GM12891 (cell line): ENCODE measurements at regions not wholly inside any gene's neighbourhood (a gene's known extent, or its start where the extent isn't known, plus 50 kb on each side); places are given as distances from the start of the nearest gene placed in this dataset.

Experiments used
- DNase-seq: peaks from one replicate; pipeline ENCODE4 v3.0.0; 2011; ENCODE audit warnings: low spot score; ENCODE audit not compliant: insufficient read length
- FAIRE-seq: peaks from 2 replicates; lab custom pipeline; 2011; peaks lifted over from hg19 to GRCh38; lab: Jason Lieb, UNC
- PAX5 ChIP-seq: IDR thresholded peaks from 2 replicates; pipeline ENCODE4 v1.6.1; 2011; ENCODE audit warnings: low read length, moderate library complexity, mild to moderate bottlenecking; ENCODE audit not compliant: insufficient read depth, severe bottlenecking
- POLR2A ChIP-seq: IDR thresholded peaks from 2 replicates; pipeline ENCODE4 v1.6.1; 2011; ENCODE audit warnings: low read depth, low read length, control low read depth
- POLR2AphosphoS5 ChIP-seq: IDR thresholded peaks from 2 replicates; pipeline ENCODE4 v1.6.1; 2011; ENCODE audit warnings: low read depth, low read length, control low read depth
- POU2F2 ChIP-seq: IDR thresholded peaks from 2 replicates; pipeline ENCODE4 v1.6.1; 2011; ENCODE audit warnings: low read depth, mild to moderate bottlenecking, control low read depth, low read length, moderate library complexity
- SPI1 ChIP-seq: IDR thresholded peaks from 2 replicates; pipeline ENCODE4 v1.6.1; 2011; ENCODE audit warnings: low read depth, low read length, control low read depth
- TAF1 ChIP-seq: IDR thresholded peaks from 2 replicates; pipeline ENCODE4 v1.6.1; 2011; ENCODE audit warnings: low read depth, low read length, control low read depth

DNA sequence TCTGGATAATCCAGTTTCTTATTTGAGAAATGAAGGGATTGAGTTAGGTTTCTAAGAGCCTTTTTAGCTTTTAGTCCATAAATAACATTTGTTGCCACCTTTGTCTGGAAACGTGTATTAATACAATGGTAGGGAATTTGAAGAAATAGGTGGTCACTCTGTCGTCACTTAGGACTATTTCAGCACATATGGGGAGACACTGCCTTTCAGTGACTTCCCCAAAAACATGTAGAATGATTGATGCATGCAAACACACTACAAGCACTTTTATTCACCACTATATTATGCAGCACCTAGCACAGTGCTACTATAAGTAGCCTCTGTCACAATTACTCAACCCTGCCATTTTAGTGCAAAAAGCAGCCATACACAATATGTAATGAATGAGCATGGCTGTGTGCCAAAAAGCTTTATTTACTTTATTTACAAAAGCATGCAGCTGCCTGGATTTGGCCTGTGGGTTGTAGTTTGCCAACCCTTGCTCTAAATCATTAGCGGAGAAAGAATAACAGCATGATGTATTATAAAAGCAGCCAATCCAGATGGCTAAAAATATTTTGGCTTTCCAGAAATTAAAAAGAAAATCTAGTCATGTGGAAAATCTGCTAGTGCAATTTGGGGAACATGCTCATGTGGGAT, 154.2 kb upstream of the HMHB1 start:
- FAIRE-seq: no peak
- TF ChIP-seq TAF1 (no peak), PAX5 (no peak), POLR2A (no peak), POU2F2 (no peak), POLR2AphosphoS5 (no peak), SPI1 (no peak)
- DNase-seq: no peak

DNA sequence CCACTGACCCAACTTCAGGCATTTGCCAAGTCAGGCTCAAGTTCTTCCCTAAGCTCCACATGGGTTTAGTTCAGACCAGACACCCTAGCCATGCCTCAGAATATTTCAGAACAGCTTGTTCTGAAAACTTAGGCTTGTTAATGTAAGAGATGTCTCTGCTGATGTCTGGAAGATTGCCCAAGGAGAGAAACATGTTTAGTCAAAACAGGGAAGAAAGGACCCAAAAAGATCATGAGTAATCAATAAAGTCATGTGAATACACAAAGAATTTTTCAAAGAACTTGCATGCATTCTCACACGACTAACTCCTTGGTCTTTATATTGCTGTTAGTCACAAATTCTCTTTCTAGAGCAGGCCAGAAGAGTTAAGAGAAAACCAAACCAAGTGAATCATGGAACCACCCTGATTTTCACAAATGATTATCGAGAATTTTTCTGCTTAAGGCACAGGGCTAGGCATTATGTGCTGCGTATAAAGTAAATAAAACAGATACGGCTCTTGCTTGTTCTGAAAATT, 158.1 kb upstream of the HMHB1 start:
- DNase-seq (no peak), FAIRE-seq (no peak)
- no peak for TF ChIP-seq TAF1
- no peak for TF ChIP-seq POLR2AphosphoS5
- TF ChIP-seq PAX5: no peak
- no peak for TF ChIP-seq POLR2A
- TF ChIP-seq SPI1: no peak
- no peak for TF ChIP-seq POU2F2

GRCh38 chr5:143653256-143653655, 158.7 kb upstream of the HMHB1 start:
- no peak for DNase-seq
- peak; percentile 76 for FAIRE-seq
- no peak for TF ChIP-seq PAX5
- no peak for TF ChIP-seq POU2F2
- TF ChIP-seq TAF1: no peak
- TF ChIP-seq POLR2A: no peak
- TF ChIP-seq POLR2AphosphoS5: no peak
- no peak for TF ChIP-seq SPI1

- no peak for TF ChIP-seq PAX5
- no peak for TF ChIP-seq TAF1
- TF ChIP-seq POU2F2: no peak
- TF ChIP-seq SPI1: no peak
- no peak for TF ChIP-seq POLR2AphosphoS5
- FAIRE-seq: no peak
- no peak for DNase-seq
Observed at GRCh38 chr5:143652108-143652700, 159.8 kb upstream of the HMHB1 start.

- FAIRE-seq (no peak), DNase-seq (no peak)
- TF ChIP-seq PAX5: no peak
- no peak for TF ChIP-seq POU2F2
- no peak for TF ChIP-seq POLR2AphosphoS5
- TF ChIP-seq SPI1: no peak
- no peak for TF ChIP-seq TAF1
- TF ChIP-seq POLR2A: no peak
Observed at GRCh38 chr5:143649937-143650621, 161.9 kb upstream of the HMHB1 start.

GRCh38 chr5:143648696-143649095, 163.3 kb upstream of the HMHB1 start:
- no peak for DNase-seq
- FAIRE-seq: no peak
- TF ChIP-seq POLR2AphosphoS5 (no peak), POLR2A (no peak), POU2F2 (no peak)

DNA sequence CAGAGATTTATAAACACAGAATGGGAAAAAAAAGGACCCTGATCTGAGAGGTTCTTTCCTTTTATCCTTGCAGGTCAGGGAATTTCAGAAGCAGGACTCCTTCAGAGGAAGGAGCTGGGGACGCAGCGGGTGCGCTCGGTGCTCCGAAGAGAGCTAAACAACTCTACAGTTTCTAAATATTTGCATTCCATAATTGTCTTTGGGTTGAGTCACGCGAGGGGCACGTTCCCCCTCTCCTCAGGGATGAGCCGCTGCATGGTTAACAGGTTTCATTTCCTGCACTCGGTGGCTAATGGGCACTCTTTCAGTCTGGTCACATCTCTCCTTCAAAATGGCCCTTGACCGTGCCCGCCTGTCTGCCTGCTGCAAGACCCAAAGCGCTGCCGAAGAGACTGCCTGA, 165.0 kb upstream of the HMHB1 start:
- DNase-seq (no peak), FAIRE-seq (no peak)
- TF ChIP-seq TAF1: no peak

GRCh38 chr5:143645356-143645755, 166.6 kb upstream of the HMHB1 start:
- FAIRE-seq (no peak), DNase-seq (no peak)
- TF ChIP-seq TAF1 (no peak), POLR2AphosphoS5 (no peak), PAX5 (no peak), POLR2A (no peak), SPI1 (no peak), POU2F2 (no peak)

GRCh38 chr5:143644727-143645126, 167.2 kb upstream of the HMHB1 start:
- no peak for FAIRE-seq

More at GRCh38 chr5:143644727-143645126, 167.2 kb upstream of the HMHB1 start:
- TF ChIP-seq POU2F2 (no peak), POLR2A (no peak), TAF1 (no peak), POLR2AphosphoS5 (no peak), PAX5 (no peak), SPI1 (no peak)
- no peak for DNase-seq
